ENCODE measurements at regions not wholly inside any gene's neighbourhood (a gene's known extent, or its start where the extent isn't known, plus 50 kb on each side); places are given as distances from the start of the nearest gene placed in this dataset.

- TF ChIP-seq CTCF (conservative IDR thresholded peaks at IDR 0.05; ENCODE audit: low read length) (no peak), EZH2phosphoT487 (IDR thresholded peaks at IDR 0.05; ENCODE audit: borderline replicate concordance) (no peak)
These were observed 59.0 kb upstream of the NKD1 start for GRCh38 chr16:50489182-50489581.
